ENCODE measurements at regions not wholly inside any gene's neighbourhood (a gene's known extent, or its start where the extent isn't known, plus 50 kb on each side); places are given as distances from the start of the nearest gene placed in this dataset.

DNA sequence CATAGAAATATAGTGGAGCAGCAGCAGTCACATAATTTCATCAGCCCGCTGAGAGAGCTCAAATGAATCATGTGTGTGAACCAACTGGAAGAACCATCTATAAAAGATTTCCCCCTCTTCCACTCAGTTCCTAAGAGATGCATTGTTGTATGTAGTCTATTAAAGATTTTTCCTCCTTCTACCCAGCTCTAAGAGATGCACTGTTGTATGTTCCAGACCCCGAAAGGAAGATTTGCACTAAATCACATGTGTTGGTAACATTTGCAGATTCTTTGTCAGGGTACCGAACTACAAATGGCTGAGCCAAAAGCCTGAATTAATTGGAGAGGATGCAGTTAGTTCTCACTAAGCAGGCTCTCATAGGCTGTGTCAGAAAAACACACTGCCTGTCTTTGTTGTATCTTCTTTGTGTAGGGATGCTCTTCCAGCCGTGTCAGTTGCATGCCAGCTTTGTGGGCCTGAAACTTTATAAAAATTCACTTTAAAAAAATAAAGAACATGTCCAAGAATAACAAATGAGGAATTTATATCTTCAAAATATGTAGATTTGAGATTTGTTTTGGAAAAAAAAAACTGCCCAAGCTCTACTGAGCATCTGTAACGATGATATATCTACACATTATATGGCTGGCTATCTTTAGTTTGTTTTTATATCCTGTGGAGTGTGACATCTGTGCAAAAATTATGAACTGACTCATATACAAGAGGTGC, 223.1 kb downstream of the MZT1 start:
- Histone ChIP-seq H3K79me2 (ENCODE audit: control insufficient read depth, insufficient read depth, low read length) (no peaks in the 10 kb centered on the region), H3K4me1 (ENCODE audit: control insufficient read depth, insufficient read depth, low read length) (no peaks in the 10 kb centered on the region), H2AFZ (ENCODE audit: control insufficient read depth, low read depth, low read length) (no peak overlapping the region), H3K27me3 (replicated peaks in 1 of 2; ENCODE audit: control insufficient read depth in 2 of 2, insufficient read depth in 2 of 2, low read length in 1 of 2) (no peaks in the 10 kb centered on the region), H3K4me3 (no peak overlapping the region), H3K36me3 (ENCODE audit: control insufficient read depth in 2 of 2, insufficient read depth in 2 of 2, low read length in 1 of 2) (no peaks in the 10 kb centered on the region), H3K9ac (ENCODE audit: control insufficient read depth, insufficient read depth, low read length) (no peak overlapping the region), H3K4me2 (ENCODE audit: control insufficient read depth, insufficient read depth) (no peak overlapping the region), H4K20me1 (ENCODE audit: control insufficient read depth, insufficient read depth) (no peaks in the 10 kb centered on the region), H3K27ac (ENCODE audit: control insufficient read depth, insufficient read depth) (no peak overlapping the region), H3K9me3 (replicated peaks; ENCODE audit: control insufficient read depth, insufficient read depth, low read length) (no peaks in the 10 kb centered on the region)
- in situ Hi-C loops (cut with MboI) (no loop called here), intact Hi-C loops (cut with micrococcal nuclease; ENCODE audit: unreplicated experiment) (no loop called here)
- SMC1A ChIA-PET (ENCODE audit: uncharacterized antibody, unreplicated experiment), result no interaction called here
- CTCF ChIA-PET, result interaction anchor here (0.8 kb wide), 1 partner anchor 89 kb away, joined by 3 read pairs; no protein-coding TSS in a partner anchor
- DNase-seq (ENCODE audit: low read depth, low spot score), result no peak
- no peak for TF ChIP-seq EP300 (IDR thresholded peaks at IDR 0.05; ENCODE audit: borderline replicate concordance in 1 of 2, control insufficient read depth in 1 of 2, low read depth in 2 of 2, low read length in 2 of 2)
- no peak for TF ChIP-seq KDM1A (IDR thresholded peaks at IDR 0.05; ENCODE audit: borderline replicate concordance)
- no peak for TF ChIP-seq SPI1 (IDR thresholded peaks at IDR 0.05; ENCODE audit: borderline replicate concordance, insufficient read depth, low read depth, low read length)
- no peak for TF ChIP-seq FOS (IDR thresholded peaks at IDR 0.05; ENCODE audit: borderline replicate concordance, extremely low read depth, insufficient read length)
- TF ChIP-seq NFYB (IDR thresholded peaks at IDR 0.05; ENCODE audit: insufficient read depth, low read depth, low read length), result no peak
- no peak for TF ChIP-seq ZNF622 (IDR thresholded peaks at IDR 0.05)
- TF ChIP-seq YY1 (IDR thresholded peaks at IDR 0.05; ENCODE audit: low read depth, low read length), result no peak
- no peak for TF ChIP-seq TAF1 (IDR thresholded peaks at IDR 0.05; ENCODE audit: borderline replicate concordance, low read depth, low read length)
- TF ChIP-seq, protein P1, sequence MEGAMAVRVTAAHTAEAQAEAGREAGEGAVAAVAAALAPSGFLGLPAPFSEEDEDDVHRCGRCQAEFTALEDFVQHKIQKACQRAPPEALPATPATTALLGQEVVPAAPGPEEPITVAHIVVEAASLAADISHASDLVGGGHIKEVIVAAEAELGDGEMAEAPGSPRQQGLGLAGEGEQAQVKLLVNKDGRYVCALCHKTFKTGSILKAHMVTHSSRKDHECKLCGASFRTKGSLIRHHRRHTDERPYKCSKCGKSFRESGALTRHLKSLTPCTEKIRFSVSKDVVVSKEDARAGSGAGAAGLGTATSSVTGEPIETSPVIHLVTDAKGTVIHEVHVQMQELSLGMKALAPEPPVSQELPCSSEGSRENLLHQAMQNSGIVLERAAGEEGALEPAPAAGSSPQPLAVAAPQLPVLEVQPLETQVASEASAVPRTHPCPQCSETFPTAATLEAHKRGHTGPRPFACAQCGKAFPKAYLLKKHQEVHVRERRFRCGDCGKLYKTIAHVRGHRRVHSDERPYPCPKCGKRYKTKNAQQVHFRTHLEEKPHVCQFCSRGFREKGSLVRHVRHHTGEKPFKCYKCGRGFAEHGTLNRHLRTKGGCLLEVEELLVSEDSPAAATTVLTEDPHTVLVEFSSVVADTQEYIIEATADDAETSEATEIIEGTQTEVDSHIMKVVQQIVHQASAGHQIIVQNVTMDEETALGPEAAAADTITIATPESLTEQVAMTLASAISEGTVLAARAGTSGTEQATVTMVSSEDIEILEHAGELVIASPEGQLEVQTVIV (IDR thresholded peaks at IDR 0.05; ENCODE audit: borderline replicate concordance, partially characterized antibody), result no peak
- no peak for TF ChIP-seq SRF (IDR thresholded peaks at IDR 0.05; ENCODE audit: low read depth in 2 of 2, low read length in 2 of 2)
- TF ChIP-seq, protein P2, sequence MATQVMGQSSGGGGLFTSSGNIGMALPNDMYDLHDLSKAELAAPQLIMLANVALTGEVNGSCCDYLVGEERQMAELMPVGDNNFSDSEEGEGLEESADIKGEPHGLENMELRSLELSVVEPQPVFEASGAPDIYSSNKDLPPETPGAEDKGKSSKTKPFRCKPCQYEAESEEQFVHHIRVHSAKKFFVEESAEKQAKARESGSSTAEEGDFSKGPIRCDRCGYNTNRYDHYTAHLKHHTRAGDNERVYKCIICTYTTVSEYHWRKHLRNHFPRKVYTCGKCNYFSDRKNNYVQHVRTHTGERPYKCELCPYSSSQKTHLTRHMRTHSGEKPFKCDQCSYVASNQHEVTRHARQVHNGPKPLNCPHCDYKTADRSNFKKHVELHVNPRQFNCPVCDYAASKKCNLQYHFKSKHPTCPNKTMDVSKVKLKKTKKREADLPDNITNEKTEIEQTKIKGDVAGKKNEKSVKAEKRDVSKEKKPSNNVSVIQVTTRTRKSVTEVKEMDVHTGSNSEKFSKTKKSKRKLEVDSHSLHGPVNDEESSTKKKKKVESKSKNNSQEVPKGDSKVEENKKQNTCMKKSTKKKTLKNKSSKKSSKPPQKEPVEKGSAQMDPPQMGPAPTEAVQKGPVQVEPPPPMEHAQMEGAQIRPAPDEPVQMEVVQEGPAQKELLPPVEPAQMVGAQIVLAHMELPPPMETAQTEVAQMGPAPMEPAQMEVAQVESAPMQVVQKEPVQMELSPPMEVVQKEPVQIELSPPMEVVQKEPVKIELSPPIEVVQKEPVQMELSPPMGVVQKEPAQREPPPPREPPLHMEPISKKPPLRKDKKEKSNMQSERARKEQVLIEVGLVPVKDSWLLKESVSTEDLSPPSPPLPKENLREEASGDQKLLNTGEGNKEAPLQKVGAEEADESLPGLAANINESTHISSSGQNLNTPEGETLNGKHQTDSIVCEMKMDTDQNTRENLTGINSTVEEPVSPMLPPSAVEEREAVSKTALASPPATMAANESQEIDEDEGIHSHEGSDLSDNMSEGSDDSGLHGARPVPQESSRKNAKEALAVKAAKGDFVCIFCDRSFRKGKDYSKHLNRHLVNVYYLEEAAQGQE (IDR thresholded peaks at IDR 0.05; ENCODE audit: low read depth, low read length), result no peak
- no peak for TF ChIP-seq HCFC1 (IDR thresholded peaks at IDR 0.05; ENCODE audit: low read length)
- no peak for TF ChIP-seq WRNIP1 (IDR thresholded peaks at IDR 0.05; ENCODE audit: borderline replicate concordance, low read depth, low read length)
- no peak for TF ChIP-seq SUZ12 (IDR thresholded peaks at IDR 0.05; ENCODE audit: unreplicated experiment)
- no peak for TF ChIP-seq DPF2 (IDR thresholded peaks at IDR 0.05)
- TF ChIP-seq CBFB (IDR thresholded peaks at IDR 0.05; ENCODE audit: low read depth), result no peak
- TF ChIP-seq SMC3 (IDR thresholded peaks at IDR 0.05; ENCODE audit: borderline replicate concordance, low read length), result no peak
- TF ChIP-seq, protein P3, sequence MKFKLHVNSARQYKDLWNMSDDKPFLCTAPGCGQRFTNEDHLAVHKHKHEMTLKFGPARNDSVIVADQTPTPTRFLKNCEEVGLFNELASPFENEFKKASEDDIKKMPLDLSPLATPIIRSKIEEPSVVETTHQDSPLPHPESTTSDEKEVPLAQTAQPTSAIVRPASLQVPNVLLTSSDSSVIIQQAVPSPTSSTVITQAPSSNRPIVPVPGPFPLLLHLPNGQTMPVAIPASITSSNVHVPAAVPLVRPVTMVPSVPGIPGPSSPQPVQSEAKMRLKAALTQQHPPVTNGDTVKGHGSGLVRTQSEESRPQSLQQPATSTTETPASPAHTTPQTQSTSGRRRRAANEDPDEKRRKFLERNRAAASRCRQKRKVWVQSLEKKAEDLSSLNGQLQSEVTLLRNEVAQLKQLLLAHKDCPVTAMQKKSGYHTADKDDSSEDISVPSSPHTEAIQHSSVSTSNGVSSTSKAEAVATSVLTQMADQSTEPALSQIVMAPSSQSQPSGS (IDR thresholded peaks at IDR 0.05; ENCODE audit: low read length), result no peak
- RAD21 ChIA-PET (ENCODE audit: unreplicated experiment), result no interaction called here
- no peak for ATAC-seq
- WGBS (ENCODE audit: insufficient coverage, insufficient replicate concordance, low lambda C conversion rate, missing lambda C conversion rate), result 13% methylated on average over 5 of the region's 5 CpGs
- POLR2A ChIA-PET, result no interaction called here
- FAIRE-seq, result no peak
- BruUV-seq (replicated peaks), result no TSS peak
